ENCODE measurements at regions not wholly inside any gene's neighbourhood (a gene's known extent, or its start where the extent isn't known, plus 50 kb on each side); places are given as distances from the start of the nearest gene placed in this dataset.

GRCh38 chr2:177048981-177049380, 163.6 kb upstream of the HNRNPA3 start:
- intact Hi-C loops (cut with DNase I; ENCODE audit: low total_unique reads) = no loop called here
- DNase-seq = no peak
- no peak for TF ChIP-seq POLR2A (IDR thresholded peaks at IDR 0.05)
- no peak for TF ChIP-seq CTCF (IDR thresholded peaks at IDR 0.05)
- Histone ChIP-seq H3K36me3 (ENCODE audit: low read depth, missing control alignments) (no peaks in the 10 kb centered on the region), H3K27me3 (no peaks in the 10 kb centered on the region), H3K4me1 (no peaks in the 10 kb centered on the region), H3K27ac (no peak overlapping the region), H3K9me3 (no peaks in the 10 kb centered on the region), H3K4me3 (no peak overlapping the region)

GRCh38 chr2:177051278-177051677, 161.3 kb upstream of the HNRNPA3 start:
- Histone ChIP-seq H3K4me3 (no peak overlapping the region), H3K27me3 (no peaks in the 10 kb centered on the region), H3K4me1 (no peaks in the 10 kb centered on the region), H3K9me3 (no peaks in the 10 kb centered on the region), H3K36me3 (ENCODE audit: low read depth, missing control alignments) (no peaks in the 10 kb centered on the region), H3K27ac (no peak overlapping the region)
- TF ChIP-seq POLR2A (IDR thresholded peaks at IDR 0.05) (no peak), CTCF (IDR thresholded peaks at IDR 0.05) (no peak)
- WGBS, 2 donors = 69 to 90% methylated on average over 1 of the region's 1 CpG
- DNase-seq = no peak
- intact Hi-C loops (cut with DNase I; ENCODE audit: low total_unique reads) = no loop called here

DNA sequence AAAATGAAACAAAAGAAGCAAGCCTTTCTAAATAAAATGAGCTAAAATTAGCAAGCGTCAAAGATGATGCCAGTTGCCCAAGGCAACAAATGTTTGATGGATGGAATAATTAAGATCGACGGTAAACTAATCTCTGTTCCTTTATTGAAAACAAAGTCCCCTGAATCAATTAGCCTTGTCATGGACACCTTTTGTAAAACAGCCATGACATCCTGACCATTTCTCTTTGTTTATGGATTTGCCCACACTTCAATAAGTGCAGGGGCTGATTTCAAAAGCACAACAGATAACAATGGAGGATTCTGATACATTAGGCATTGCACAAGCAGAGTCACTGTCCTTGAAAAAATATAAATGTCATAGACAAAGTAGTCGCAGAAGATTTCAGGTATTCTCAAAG, 160.1 kb upstream of the HNRNPA3 start:
- Histone ChIP-seq H3K9me3 (no peaks in the 10 kb centered on the region), H3K27ac (no peak overlapping the region), H3K27me3 (no peaks in the 10 kb centered on the region), H3K4me1 (no peaks in the 10 kb centered on the region), H3K36me3 (ENCODE audit: low read depth, missing control alignments) (no peaks in the 10 kb centered on the region), H3K4me3 (no peak overlapping the region)
- 77 to 78% methylated on average over 4 of the region's 4 CpGs for WGBS, 2 donors
- TF ChIP-seq POLR2A (IDR thresholded peaks at IDR 0.05) (no peak), CTCF (IDR thresholded peaks at IDR 0.05) (no peak)
- DNase-seq = no peak
- intact Hi-C loops (cut with DNase I; ENCODE audit: low total_unique reads) = no loop called here

DNA sequence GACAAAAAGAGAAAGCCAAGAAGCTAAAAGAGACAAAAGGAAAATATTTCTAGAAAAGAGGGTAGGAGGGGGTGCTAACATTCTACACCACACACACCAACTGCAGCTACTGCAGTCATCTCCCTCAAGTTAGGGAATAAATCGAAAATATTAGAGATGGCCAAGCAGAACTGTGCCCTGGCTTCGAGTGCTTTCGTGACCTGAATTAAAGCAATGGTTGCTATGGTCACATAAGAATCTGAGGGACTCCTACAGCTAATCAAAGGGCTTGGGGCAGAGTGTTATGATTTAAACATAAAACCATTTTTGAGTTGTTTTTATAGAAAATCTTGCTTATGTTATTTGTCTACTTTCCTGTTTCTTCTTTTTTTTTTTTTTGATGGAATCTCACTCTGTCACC, 159.6 kb upstream of the HNRNPA3 start:
- DNase-seq = no peak
- Histone ChIP-seq H3K27me3 (no peaks in the 10 kb centered on the region), H3K4me3 (no peak overlapping the region), H3K4me1 (no peaks in the 10 kb centered on the region), H3K27ac (no peak overlapping the region), H3K36me3 (ENCODE audit: low read depth, missing control alignments) (no peaks in the 10 kb centered on the region), H3K9me3 (no peaks in the 10 kb centered on the region)
- 73 to 75% methylated on average over 3 of the region's 3 CpGs for WGBS, 2 donors
- TF ChIP-seq POLR2A (IDR thresholded peaks at IDR 0.05) = no peak
- no peak for TF ChIP-seq CTCF (IDR thresholded peaks at IDR 0.05)
- intact Hi-C loops (cut with DNase I; ENCODE audit: low total_unique reads) = no loop called here

DNA sequence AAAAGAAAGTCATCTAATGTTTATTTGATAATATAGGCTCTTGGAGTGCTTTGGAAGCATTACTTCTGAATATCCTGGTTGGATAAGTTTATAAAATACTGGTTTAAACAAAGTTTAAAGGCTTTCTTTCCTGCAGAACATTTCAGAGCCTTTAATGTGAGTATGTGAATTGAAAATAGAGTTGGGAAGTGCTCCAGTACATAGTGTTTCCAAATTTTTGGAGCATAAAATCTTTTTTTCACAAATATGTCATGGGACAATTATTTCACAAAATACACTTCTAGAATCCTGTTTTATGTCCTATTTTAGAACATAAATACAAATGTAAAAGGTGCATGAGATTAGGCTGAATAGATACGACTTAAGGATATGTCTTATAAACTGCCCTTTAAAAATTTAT, 158.9 kb upstream of the HNRNPA3 start:
- no peak for TF ChIP-seq CTCF (IDR thresholded peaks at IDR 0.05)
- no peak for TF ChIP-seq POLR2A (IDR thresholded peaks at IDR 0.05)
- no peaks in the 10 kb centered on the region for H3K36me3 ChIP-seq (ENCODE audit: low read depth, missing control alignments)
- 36 to 46% methylated on average over 1 of the region's 1 CpG for WGBS, 2 donors
- no peaks in the 10 kb centered on the region for H3K4me1 ChIP-seq
- H3K27ac ChIP-seq = no peak overlapping the region
- no peaks in the 10 kb centered on the region for H3K27me3 ChIP-seq
- intact Hi-C loops (cut with DNase I; ENCODE audit: low total_unique reads) = no loop called here
- H3K9me3 ChIP-seq = no peaks in the 10 kb centered on the region
- no peak overlapping the region for H3K4me3 ChIP-seq
- DNase-seq = no peak
